ENCODE measurements at regions not wholly inside any gene's neighbourhood (a gene's known extent, or its start where the extent isn't known, plus 50 kb on each side); places are given as distances from the start of the nearest gene placed in this dataset.
"Not testable (repeated sequence)": the region's sequence is repeated elsewhere in the genome, so short reads cannot be mapped to it uniquely, and the experiment has no call there.

GRCh38 chr20:11976966-11977365 is 59.3 kb downstream of the BTBD3 start:
- no peak for DNase-seq

DNA sequence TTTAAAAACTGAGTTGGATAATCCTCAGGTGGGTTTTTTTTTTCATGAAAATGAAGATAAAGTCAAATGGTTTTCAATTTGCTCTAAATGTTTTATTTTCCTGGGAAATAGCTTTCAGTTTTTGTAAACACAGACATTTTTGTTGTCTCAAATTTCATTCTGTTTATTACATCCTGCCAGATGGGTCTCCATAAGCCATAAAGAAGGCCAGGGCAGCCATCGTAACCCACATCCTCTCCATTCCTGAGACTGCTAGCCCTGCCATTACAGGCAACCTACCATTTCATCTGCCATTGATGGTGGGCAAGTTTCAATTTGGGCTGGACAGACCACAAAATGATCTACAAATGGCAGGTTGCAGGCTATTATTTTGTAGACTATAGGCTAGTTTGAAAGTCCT is 60.8 kb downstream of the BTBD3 start:
- no peak for DNase-seq

DNA sequence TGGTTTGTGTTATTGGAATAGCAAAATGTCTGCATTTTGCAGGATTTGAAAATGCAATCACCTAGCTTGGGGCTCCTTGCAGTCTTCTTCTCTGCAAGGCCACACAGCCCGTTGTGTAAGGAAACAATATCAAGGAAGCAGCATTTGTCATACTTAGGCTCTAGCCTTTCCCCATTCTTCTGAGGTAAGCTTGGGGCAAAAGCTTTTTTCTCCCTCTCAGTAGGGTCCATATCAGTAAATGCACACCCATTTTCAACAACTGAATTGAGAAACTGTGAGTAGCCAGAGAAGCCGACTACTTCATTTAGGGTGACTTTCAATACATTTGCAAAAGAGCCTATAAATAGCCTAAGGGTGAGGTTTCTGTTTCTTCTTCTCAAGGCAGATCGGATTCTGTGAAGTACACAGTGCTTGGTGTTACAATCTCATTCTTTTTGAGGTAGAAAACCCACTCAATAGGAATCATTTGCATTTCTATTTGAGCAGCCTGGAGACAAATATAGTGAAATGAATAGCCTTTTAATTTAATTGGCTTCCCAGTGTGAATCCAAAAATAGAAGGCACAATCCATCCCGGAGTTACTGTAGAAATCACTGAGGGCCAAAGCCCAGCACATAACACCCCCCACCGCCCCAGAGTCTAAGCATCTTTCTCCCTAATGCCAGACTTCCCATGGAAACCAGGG is 61.8 kb downstream of the BTBD3 start:
- no peak for DNase-seq

DNA sequence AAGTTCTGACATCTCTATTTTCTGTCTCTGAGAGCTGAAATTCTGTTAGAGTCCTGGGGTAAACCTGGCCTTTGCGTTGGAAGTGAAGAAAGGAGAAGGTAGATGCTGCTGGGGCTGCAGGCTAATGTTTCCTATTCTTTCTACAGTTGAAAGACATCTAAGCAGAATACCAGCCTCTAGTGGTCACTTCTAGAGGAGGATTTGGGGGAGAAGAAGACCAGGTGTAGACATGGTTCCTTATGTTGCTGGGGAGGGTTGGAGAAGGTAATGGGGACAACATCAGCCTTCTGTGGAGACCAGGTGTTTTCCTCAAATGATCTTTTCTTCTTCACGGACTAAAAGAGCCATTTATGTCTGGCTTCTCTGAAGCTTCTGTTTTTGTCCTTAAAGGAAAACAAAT is 62.6 kb downstream of the BTBD3 start:
- no peak for DNase-seq

- no peak for DNase-seq
These were observed 63.8 kb downstream of the BTBD3 start for GRCh38 chr20:11981366-11981947.

DNA sequence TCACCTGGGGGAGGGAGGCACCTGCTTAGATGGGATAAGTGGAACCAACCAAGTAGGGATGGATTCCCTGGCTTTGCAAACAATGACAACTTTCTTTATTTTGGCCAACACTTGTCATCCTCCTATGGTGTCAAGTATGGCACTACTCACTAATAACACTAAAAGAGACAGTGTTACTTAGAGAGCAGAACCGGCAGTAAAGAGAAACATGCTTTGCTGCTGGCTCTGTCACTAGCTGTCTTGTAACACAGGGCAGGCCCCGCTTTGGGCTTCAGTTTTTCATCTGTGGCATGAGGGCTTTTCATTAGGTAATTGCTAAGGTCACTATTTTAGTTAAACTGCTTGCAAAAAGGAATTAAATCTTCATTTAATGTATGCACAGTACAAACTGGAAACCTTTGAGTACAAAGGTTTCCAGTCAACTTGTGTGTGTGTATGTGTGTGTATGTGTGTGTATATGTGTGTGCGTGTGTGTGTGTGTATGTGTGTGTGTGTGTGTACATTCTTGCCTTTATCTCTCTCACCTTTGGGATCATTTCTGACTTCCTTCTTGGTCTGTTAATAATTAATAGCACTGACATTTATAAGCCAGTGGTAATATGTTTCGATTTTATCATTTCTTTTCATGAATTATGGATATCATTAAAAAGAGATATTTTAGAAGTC is 64.7 kb downstream of the BTBD3 start:
- DNase-seq: no peak

- no peak for DNase-seq
These were observed 65.3 kb downstream of the BTBD3 start for GRCh38 chr20:11982955-11983470.

DNA sequence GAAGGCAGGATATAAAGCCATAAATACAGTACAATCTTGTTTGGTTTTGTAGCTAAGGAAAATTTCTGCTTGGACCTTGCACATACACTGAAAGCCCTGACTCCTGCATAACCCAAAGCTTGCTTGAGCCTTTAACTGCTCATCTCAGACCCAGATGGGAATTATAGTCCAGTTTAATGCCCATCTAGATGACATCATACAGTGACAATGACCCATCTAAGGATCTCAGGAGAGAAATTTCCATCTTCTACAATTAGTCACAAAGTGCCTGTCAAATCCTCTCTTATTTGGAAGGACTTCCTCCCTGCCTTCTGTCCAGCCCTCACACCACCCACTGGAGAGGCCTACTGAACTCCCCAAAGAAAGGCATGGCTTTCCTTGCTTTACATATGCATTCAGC is 69.3 kb downstream of the BTBD3 start:
- no peak for DNase-seq

GRCh38 chr20:11987526-11987925 is 69.8 kb downstream of the BTBD3 start:
- DNase-seq: no peak

GRCh38 chr20:11989018-11989771 is 71.5 kb downstream of the BTBD3 start:
- no peak for DNase-seq

GRCh38 chr20:11992426-11992825 is 74.7 kb downstream of the BTBD3 start:
- DNase-seq: no peak

- no peak for DNase-seq
These were observed 76.3 kb downstream of the BTBD3 start for GRCh38 chr20:11993886-11994461.

GRCh38 chr20:11995805-11996567 is 78.3 kb downstream of the BTBD3 start:
- DNase-seq: no peak

GRCh38 chr20:12004776-12005175 is 87.1 kb downstream of the BTBD3 start:
- not testable (repeated sequence) for DNase-seq

- no peak for DNase-seq
These were observed 94.8 kb downstream of the BTBD3 start for GRCh38 chr20:12012241-12013222.

GRCh38 chr20:12014276-12014675 is 96.6 kb downstream of the BTBD3 start:
- DNase-seq: no peak

GRCh38 chr20:12014736-12015135 is 97.0 kb downstream of the BTBD3 start:
- no peak for DNase-seq

- no peak for DNase-seq
These were observed 98.6 kb downstream of the BTBD3 start for GRCh38 chr20:12016291-12016690.

GRCh38 chr20:12019715-12020114 is 102.0 kb downstream of the BTBD3 start:
- no peak for DNase-seq

- no peak for DNase-seq
These were observed 103.2 kb downstream of the BTBD3 start for GRCh38 chr20:12020846-12021245.

DNA sequence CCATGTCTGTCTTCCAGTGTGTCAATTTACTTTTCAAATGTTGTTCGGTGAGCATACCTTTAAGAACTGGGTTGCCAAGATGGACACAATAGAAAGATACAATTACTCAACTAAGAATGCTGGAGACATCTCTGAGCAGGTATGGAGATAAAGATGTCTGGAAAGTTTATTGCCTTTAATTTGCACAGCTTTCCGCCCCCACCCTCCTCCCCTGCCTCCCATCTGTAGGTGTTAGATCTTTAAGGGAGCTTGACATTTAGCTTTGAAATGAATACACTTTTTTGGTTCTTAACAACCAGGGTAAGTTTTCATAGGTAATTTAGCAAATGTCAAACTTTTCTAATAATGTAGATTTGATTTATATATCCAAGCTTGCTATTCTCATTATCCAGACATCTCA is 104.4 kb downstream of the BTBD3 start:
- DNase-seq: no peak

Data from stimulated activated CD4-positive, alpha-beta T cell treated with anti-CD3 and anti-CD28 coated beads, Interleukin-4, amount 100 ng/mL, for 1 hour (primary cell).